ENCODE measurements at regions not wholly inside any gene's neighbourhood (a gene's known extent, or its start where the extent isn't known, plus 50 kb on each side); places are given as distances from the start of the nearest gene placed in this dataset.
A peak's percentile ranks its signal among the peaks of the same experiment; 100 is the strongest.

DNA sequence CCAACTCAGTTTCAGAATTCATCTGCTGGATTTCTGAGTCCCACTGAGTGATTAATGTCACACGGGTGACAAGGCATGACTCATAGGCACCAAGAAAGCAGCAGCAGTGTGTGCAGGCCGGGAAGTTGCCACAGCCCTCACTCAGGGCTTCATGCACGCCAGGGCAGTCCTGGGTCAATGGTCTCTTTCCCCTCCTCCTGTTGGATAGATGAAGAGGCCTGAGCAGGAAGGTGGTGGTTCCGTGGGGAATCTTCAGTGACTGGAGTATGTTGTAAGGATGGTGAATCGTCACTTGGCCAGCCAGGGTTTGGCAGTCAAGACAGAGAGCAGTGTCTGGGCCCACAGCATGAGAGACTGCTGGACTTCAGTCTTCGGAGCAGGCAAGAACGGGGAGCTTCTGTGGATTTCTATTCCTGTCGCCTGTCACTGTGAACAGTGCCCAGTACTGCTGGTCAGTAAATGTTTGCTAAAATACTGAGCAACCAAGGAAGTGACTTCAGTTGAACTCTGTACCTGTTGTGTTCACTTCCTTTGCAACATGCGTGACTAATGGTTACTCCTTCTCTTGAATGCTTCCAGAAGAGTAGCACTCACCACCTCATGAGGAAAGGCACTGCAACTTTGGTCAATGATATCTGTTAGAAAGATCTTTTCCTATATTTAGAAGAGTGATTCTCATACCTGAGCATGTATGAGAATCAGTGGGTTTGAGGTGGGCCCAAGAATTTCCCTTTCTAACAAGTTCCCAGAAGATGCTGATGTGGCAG is 62.0 kb upstream of the CD93 start (continued):
- TF ChIP-seq, protein P1, sequence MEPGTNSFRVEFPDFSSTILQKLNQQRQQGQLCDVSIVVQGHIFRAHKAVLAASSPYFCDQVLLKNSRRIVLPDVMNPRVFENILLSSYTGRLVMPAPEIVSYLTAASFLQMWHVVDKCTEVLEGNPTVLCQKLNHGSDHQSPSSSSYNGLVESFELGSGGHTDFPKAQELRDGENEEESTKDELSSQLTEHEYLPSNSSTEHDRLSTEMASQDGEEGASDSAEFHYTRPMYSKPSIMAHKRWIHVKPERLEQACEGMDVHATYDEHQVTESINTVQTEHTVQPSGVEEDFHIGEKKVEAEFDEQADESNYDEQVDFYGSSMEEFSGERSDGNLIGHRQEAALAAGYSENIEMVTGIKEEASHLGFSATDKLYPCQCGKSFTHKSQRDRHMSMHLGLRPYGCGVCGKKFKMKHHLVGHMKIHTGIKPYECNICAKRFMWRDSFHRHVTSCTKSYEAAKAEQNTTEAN (CRISPR knock-in tag; IDR thresholded peaks at IDR 0.05) = no peak
- 0 out of 2 replicates have a peak, but pooled peaks have one; percentile 2 for TF ChIP-seq GATAD2A (IDR thresholded peaks at IDR 0.05)
- peak; percentile 85 for TF ChIP-seq ZNF316 (IDR thresholded peaks at IDR 0.05)
- TF ChIP-seq KDM1A (IDR thresholded peaks at IDR 0.05) = peak in 1 of 2 experiments; percentile 71; a peak in 3 of 4 replicates
- no peak; the same call in 1 of the 2 replicates for TF ChIP-seq RFX1 (IDR thresholded peaks at IDR 0.05)
- no peak for TF ChIP-seq ZNF407 (IDR thresholded peaks at IDR 0.05; ENCODE audit: low read depth)
- peak; percentile 34; the same call in 1 of the 2 replicates for TF ChIP-seq BCL6 (CRISPR knock-in tag; IDR thresholded peaks at IDR 0.05)
- TF ChIP-seq SOX6 (IDR thresholded peaks at IDR 0.05) = peak; percentile 62
- no peak for TF ChIP-seq SIX5 (IDR thresholded peaks at IDR 0.05; ENCODE audit: borderline replicate concordance in 1 of 2, insufficient read depth in 1 of 2, low read depth in 1 of 2, low read length in 2 of 2)
- 0 out of 2 replicates have a peak, but pooled peaks have one; percentile 10 for TF ChIP-seq EHMT2 (IDR thresholded peaks at IDR 0.05)
- TF ChIP-seq, protein P2, sequence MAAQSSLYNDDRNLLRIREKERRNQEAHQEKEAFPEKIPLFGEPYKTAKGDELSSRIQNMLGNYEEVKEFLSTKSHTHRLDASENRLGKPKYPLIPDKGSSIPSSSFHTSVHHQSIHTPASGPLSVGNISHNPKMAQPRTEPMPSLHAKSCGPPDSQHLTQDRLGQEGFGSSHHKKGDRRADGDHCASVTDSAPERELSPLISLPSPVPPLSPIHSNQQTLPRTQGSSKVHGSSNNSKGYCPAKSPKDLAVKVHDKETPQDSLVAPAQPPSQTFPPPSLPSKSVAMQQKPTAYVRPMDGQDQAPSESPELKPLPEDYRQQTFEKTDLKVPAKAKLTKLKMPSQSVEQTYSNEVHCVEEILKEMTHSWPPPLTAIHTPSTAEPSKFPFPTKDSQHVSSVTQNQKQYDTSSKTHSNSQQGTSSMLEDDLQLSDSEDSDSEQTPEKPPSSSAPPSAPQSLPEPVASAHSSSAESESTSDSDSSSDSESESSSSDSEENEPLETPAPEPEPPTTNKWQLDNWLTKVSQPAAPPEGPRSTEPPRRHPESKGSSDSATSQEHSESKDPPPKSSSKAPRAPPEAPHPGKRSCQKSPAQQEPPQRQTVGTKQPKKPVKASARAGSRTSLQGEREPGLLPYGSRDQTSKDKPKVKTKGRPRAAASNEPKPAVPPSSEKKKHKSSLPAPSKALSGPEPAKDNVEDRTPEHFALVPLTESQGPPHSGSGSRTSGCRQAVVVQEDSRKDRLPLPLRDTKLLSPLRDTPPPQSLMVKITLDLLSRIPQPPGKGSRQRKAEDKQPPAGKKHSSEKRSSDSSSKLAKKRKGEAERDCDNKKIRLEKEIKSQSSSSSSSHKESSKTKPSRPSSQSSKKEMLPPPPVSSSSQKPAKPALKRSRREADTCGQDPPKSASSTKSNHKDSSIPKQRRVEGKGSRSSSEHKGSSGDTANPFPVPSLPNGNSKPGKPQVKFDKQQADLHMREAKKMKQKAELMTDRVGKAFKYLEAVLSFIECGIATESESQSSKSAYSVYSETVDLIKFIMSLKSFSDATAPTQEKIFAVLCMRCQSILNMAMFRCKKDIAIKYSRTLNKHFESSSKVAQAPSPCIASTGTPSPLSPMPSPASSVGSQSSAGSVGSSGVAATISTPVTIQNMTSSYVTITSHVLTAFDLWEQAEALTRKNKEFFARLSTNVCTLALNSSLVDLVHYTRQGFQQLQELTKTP (IDR thresholded peaks at IDR 0.05; ENCODE audit: low read depth in 1 of 2, partially characterized antibody in 2 of 2) = peak; percentile 80 to 81
- TF ChIP-seq ZFX (CRISPR knock-in tag; IDR thresholded peaks at IDR 0.05) = peak; percentile 87
- peak; percentile 62; the same call in 1 of the 2 replicates for TF ChIP-seq LCOR (CRISPR knock-in tag; IDR thresholded peaks at IDR 0.05)
- TF ChIP-seq NCOR1 (IDR thresholded peaks at IDR 0.05) = peak; percentile 83
- TF ChIP-seq NR2C1 (IDR thresholded peaks at IDR 0.05) = 0 out of 2 replicates have a peak, but pooled peaks have one; percentile 22
- no peak for TF ChIP-seq NR2C1 (tag; IDR thresholded peaks at IDR 0.05)
